ENCODE measurements at regions not wholly inside any gene's neighbourhood (a gene's known extent, or its start where the extent isn't known, plus 50 kb on each side); places are given as distances from the start of the nearest gene placed in this dataset.

- TF ChIP-seq CTCF (optimal IDR thresholded peaks at IDR 0.05 in 1 of 3, IDR thresholded peaks at IDR 0.05 in 1 of 3, conservative IDR thresholded peaks at IDR 0.05 in 1 of 3; ENCODE audit: extremely low read depth in 1 of 3, insufficient read depth in 2 of 3, low read length in 3 of 3) (no peak), EZH2 (IDR thresholded peaks at IDR 0.05; ENCODE audit: low read length) (no peak)
These were observed 209.4 kb upstream of the LRFN2 start for GRCh38 chr6:40796260-40797221.
